ENCODE measurements at regions not wholly inside any gene's neighbourhood (a gene's known extent, or its start where the extent isn't known, plus 50 kb on each side); places are given as distances from the start of the nearest gene placed in this dataset.

DNA sequence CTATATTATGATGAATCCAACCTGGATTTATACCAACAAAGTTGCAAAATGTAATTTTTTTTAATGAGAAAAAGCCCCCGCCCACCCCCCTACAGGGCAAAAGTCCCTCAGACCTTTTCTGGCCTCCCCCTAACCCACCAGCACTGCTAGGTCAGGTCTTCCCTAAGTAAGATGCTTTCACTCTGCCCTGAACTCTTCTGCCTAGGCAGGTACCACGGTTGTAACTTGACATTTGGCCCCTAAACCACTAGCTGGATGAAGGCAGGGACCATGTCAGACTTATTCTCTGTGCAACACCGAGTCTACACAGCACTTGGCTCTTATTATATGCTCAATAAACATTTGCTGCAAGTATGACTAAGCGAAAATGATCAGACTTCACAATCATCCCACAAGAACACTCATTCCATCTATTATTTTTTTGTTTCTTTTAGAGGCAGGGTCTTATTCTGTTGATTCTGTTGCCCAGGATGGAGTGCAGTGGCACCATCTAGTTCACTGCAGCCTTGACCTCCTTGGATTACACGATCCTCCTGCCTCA, 63.2 kb downstream of the SPRING1 start:
- TF ChIP-seq EZH2 (IDR thresholded peaks at IDR 0.05; ENCODE audit: low read length), result no peak
- TF ChIP-seq, protein P1, sequence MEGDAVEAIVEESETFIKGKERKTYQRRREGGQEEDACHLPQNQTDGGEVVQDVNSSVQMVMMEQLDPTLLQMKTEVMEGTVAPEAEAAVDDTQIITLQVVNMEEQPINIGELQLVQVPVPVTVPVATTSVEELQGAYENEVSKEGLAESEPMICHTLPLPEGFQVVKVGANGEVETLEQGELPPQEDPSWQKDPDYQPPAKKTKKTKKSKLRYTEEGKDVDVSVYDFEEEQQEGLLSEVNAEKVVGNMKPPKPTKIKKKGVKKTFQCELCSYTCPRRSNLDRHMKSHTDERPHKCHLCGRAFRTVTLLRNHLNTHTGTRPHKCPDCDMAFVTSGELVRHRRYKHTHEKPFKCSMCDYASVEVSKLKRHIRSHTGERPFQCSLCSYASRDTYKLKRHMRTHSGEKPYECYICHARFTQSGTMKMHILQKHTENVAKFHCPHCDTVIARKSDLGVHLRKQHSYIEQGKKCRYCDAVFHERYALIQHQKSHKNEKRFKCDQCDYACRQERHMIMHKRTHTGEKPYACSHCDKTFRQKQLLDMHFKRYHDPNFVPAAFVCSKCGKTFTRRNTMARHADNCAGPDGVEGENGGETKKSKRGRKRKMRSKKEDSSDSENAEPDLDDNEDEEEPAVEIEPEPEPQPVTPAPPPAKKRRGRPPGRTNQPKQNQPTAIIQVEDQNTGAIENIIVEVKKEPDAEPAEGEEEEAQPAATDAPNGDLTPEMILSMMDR (optimal IDR thresholded peaks at IDR 0.05 in 1 of 3, IDR thresholded peaks at IDR 0.05 in 1 of 3, conservative IDR thresholded peaks at IDR 0.05 in 1 of 3; ENCODE audit: extremely low read depth in 1 of 3, insufficient read depth in 2 of 3, low read length in 3 of 3), result no peak

Data from keratinocyte (primary cell).